Globus pallidus (tissue), 1 donor: ENCODE measurements at regions not wholly inside any gene's neighbourhood (a gene's known extent, or its start where the extent isn't known, plus 50 kb on each side); places are given as distances from the start of the nearest gene placed in this dataset.

Experiments
- DNase-seq: peaks from one replicate; pipeline ENCODE4 v3.0.0-alpha.2; 2015; ENCODE audit warnings: low spot score

DNA sequence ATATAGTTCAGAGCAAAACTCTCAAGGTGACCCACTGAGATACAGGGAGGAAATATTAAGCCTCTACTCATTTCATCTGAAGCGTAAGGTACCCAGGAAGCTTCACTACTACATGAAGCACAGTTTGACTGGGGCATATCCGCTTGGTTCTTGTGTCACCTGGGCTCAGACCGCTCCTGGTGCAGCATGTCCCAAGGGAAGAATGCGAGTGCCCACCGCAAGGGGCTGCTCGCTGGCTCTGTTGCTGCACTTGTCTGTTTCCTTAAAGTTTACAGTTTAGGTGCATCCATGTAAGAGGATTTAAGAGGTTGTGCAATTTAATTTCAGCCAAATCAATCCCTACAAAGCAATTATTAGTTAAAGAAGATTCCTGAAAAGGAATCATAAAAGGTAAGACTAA, 507.8 kb downstream of the FBXO15 start:
- DNase-seq = no peak

DNA sequence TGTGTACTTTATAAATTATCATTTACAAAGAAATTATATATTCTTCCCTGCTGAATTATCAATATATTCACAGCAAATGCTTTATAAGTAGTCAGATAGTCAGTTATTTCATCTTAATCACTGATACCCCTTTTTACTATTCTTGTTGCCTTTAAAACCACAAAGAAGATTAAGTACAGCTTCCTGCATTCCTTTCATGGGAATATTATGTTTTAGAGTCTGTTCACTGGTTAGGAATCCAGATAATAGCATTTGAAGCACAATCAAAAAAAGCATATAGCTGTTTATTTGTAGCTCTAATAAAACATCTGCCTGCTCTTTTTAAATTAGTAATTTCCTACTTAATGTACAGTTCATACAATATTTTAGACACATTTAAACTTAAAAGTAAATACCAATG, 508.9 kb downstream of the FBXO15 start:
- DNase-seq = no peak

DNA sequence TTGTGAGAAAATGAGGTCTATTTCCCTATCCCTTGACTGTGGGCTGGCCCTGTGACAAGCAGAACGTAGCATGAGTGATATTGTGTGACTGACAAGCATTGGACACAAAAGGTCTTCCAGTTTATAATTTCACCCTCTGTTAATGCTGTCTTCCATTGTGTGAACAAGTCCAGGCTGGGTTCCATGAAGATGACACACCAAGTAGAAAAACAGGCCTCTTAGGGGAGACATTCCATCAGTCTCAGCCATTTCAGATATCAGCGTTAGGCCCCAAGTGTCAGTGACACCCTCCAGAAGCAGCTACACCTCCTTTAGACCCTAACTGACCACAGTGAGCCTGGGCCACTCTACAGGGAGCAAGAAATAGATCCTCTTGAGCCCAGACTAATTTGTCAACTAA, 511.3 kb downstream of the FBXO15 start:
- no peak for DNase-seq

DNA sequence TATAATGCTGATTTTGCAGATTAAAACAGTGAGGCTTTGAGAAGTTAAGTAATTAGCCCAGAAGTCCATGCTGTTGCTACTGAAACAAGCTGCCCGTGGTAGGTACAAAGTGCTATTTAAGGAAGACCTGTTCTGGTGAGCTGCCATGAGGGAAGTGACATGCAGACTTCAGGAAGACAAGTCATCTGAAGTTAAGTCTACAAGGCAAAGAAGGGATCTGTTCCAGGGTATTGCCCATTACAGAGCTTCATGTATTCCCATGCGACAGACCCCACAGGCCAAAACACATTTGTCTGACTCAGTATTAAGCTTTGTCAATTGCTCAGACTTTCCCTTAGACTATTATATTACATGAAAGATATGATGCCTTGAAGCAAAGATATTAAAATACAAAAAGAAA, 520.8 kb downstream of the FBXO15 start:
- DNase-seq = no peak

DNA sequence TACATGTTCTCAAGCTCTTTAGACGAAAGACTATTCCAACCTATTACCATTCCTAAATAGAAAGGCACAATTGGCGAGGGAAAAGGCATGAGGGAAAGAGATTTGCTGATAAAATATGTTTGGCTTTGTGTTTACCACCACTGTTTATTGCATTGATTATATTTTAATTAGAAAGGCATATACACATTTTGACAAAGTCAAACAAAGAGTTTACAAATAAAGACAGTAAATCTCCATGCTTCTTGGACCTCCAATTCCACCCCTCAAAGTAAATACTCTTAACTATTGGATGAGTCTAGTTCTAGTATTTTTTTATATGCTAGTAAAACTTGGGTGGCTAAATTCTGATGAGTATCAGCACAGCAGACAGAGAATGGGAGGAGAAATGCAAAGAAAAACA, 521.4 kb downstream of the FBXO15 start:
- DNase-seq = no peak

DNA sequence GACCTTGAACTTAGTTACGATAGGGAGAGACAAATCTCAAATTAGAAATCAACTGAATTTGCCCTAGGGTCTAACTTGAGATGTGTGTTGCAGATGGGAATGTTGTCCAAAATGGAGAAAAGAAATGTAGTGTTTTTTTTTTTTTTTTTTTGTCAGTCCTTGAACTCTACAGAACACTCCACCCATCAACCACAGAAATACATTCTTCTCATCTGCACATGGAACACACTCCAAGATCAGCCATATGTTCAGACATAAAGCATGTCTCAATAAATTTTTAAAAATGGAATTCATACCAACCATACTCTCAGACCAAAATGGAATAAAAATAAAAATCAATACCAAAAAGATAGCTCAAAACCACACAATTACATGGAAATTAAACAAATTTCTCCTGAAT, 526.5 kb downstream of the FBXO15 start:
- no peak for DNase-seq

DNA sequence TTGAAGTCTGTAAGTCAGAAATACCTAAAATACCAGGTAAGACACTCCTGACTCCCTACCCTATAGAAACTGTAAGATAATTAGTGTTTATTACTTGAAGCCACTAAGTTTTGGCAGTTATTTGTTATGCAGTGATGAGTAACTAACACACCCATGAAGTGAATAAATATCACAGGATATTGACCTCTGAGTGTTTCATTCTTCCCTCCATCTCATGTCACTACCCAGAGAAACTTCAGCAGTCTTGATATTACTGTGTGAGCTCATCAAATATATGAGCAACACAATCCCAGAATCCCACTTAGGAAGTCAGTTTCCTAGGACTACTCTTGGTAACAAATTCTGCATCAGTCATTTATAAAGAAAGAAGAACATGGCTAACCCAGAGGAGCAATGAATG, 529.7 kb downstream of the FBXO15 start:
- DNase-seq = no peak

DNA sequence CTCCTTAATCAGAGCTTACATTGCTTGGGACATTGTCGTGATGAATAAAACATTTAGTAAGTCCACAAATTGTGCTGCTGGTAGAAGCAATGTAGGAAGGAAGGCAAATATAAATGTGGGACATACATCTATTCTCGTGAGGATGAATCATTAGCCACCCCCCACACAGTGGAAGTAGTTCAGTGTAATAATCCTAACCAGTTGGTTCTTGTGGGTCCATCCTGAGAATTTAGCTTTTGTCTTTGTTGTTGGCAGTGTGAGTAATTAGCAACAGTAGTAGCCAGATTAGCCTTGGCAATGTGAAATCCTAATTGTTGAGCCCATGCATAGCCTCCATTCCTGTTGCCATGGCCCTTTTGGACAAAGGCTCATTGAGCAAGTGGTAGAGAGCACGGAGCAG, 532.1 kb downstream of the FBXO15 start:
- no peak for DNase-seq

DNA sequence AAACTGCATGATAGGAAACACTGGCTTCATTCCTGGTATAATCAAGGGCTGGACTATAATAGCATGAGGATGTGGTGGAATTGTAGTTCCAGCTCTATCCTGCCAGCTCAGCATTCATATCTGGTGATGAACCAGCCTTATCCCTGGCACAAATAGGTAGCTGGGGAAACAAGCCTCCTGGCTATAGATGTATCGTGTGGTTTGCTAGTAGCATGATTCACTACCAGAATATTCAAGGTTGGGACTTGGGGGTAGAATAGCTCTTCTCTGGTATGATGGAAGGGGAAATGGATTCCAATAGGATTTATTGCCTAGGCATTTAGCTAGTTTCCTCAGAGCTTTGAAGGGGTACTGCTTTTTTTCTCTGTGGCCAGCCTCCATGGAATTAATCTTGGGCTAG, 532.8 kb downstream of the FBXO15 start:
- DNase-seq = no peak

DNA sequence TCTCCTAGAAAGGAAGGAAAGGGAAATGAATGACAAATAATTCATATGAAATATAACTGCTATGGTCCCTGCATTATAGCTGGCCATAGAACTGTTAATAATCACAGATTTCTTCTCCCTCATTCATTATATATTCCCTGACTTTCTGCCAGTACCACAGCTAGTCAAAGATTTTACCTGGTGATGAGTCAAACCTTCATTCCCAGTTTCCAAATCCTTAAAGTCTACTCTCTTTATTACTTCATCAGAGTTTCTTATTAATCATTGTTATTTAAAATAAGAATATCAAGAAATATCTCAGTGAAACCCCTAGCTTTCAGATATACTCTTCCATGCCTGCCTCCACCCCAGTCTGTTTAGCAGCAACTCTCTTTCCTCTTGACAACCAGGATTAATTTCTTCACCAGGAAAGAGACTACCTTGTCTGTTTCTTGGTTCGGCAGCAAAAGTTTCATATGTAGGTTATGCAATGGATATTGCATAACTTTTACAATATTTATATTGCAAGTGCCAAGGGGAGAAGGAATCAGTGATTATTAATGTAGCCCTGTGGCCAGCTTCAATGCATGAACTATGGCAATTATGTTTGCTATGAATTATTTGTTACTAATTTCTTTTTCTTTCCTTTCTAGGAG, 533.8 kb downstream of the FBXO15 start:
- no peak for DNase-seq

DNA sequence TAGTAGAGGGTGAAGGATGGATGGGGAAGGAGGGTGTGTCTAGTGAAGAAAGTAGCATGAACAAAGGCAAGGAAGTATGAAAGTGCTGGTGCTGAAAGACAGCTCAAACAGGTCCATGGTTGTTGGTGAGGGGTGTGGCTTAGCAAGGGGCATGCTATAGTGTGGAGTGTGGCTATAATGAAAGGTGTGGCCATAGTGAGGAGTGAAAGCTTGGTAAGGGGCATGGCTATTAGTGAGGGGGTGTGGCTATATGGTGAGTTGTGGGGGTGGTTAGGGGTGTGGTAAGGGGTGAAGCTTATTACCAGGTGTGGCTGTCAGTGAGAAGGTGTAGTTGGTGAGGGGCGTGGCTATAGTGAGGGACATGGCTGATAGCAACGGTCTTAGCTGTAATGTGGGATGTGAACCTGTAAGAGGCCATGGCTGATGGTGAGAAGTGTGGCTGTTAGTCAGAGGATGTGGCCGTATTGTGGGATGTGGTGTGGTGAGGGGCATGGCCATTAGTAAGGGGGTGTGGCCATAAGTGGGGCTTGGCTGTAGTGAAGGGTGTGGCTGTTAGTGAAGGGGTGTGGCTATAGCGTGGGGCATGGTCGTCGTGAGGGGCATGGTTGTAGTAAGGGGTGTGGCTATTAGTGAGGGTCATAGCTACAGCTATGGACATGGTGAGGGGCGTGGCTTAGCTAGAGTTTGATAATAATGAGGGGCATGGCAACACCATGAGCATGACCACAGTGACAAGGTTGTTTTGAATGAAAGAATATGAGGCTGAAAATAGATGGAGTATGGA, 549.6 kb downstream of the FBXO15 start:
- no peak for DNase-seq

DNA sequence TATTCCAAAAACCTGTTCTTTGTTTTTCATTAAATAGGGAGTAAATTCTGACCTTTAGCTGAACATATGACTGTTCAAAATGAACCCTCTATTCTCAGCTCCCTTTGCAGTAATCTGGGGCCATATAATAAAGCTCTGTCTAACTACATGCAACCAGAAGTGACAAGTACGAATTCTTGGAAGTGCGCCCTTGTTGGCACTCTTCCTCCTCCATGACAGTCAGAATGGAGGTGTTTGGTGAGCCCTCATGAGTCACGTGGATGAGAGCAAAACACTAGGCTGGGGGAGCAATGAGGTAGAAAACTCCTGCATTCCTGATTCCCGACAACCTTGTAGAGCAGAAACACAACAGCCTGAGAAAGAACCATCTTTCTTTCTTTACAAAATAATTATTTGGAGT, 552.9 kb downstream of the FBXO15 start:
- DNase-seq = no peak

DNA sequence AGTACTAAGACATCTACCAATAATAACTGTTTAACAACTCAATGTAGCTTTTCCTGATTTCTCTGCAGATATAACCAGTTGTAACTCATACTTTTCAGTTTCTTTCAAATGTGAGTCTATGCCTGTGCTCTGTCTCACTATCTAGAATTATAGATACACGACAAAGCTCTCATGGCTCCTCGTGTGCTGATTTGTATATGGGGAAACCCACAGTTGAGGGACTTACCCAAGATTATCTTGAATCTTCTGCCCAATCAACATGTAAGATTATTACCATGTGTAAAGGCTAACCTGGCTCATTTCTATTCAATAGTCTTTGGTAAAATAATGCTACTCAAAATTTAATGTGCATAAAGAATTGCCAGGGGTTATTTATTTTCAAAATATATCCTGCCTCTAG, 554.4 kb downstream of the FBXO15 start:
- DNase-seq = no peak

DNA sequence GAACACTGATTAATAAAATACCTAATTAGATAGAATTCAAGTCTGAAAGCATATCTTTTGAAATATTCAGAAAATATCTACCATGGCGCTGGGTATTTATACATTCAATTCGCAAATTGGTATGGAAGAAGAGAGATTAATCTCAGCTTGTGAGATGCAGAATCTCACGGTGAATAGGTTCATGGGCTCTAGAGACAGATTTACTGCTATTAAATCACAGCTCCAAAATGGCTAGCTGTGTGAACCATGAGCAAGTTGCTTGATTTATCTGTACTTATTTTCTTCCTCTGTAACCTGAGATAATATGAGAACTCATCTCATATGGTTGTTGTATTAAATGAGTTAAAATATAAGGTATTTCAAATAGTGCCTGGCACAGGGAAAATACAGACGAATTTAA, 556.7 kb downstream of the FBXO15 start:
- no peak for DNase-seq

DNA sequence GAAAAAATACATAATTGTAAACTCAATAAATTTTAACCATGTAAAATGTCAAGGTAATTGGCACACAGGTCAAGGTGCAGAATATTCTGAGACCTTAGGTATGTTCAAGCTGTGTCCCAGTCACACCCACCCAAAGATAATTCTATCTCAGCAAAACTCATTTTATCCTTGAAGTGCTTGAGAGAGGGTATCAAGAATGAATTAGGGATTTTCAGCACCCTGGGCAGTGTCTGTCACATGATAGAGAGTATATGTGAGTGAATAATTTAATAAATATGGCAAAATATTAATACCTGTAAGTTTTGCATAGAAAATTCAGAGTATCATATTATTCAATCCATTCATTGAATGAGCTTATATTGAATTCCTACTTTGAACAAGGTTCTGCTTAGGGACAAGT, 567.9 kb downstream of the FBXO15 start:
- no peak for DNase-seq

DNA sequence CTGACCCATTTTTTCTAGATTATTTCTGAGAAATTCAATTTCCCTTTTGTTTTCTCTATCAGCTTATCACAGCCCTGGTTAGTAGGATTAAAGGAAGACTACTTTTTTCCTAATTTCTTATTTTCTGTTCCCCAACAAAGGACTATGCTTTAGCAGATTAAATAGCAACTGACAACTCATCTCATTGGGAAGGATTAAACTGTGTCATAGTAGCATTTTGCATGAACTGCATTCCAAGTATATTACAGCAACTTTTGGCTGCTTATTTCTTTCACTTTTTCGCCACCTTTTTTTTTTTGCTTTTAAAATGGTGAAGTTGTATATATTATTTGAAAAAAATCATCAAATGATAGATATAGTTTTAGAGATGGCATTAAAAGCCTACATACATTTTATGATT, 570.3 kb downstream of the FBXO15 start:
- no peak for DNase-seq

DNA sequence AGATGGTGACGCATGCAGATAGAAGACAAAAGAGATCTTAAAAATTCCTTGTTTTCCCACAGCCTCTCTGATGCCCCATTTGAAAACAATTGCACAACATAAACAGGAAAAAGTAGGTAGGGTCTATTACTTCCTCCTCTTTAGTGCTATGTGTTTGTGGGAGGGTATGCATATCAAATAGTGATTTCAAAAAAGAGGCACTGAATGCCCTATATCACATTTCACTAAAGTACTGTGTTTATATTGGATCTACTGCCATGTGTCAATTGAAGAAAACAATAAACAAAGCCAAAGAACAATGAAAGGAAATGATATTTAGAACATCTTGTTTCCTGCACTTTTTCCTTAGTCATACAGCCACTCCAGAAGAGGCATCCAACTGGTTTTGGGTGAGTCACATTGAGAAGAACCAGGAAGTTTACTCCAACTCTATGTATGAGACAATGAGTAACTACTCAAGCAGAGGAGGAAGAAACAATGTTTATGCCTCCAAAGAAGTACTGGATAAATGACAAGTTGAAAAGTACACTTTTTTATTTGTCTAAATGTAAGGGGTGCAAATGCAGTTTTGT, 583.6 kb downstream of the FBXO15 start:
- no peak for DNase-seq

DNA sequence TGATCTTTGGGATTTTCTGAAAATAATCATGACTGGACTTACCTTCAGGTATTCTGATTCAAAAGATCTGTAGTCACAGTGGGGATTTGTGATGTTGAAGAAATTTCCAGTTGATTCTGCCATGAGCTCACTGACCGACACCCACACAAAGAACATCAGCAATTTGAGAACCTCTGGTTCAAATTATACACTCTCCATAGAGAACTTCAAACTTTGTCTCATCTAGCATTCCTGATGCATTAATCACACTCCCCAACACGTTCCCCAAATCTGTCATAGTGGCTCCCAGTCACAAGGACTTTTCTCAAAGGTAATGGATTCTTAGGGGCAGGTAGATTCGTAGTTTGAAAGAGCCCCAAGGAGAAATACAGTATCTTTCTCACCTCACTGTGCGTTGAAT, 584.3 kb downstream of the FBXO15 start:
- DNase-seq = no peak

DNA sequence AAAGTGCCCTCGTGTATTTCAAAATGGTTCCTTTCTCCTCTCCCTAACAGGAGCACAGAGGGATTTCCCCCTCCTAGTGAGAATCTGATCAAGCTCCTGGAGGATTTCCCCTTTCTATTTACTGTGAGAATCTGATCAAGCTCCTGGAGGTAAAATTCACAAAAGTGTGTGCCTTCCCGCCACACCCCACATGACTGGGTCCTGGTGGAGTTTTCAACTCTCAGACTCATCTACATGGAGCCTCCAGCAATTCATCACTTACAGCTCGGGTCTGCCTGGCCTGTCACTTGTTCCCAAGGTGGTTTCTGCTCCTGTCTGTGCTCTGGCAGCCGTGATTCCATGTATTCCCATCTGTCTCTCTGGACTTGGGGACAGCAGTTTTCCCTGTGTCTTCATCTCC, 590.7 kb downstream of the FBXO15 start:
- no peak for DNase-seq

DNA sequence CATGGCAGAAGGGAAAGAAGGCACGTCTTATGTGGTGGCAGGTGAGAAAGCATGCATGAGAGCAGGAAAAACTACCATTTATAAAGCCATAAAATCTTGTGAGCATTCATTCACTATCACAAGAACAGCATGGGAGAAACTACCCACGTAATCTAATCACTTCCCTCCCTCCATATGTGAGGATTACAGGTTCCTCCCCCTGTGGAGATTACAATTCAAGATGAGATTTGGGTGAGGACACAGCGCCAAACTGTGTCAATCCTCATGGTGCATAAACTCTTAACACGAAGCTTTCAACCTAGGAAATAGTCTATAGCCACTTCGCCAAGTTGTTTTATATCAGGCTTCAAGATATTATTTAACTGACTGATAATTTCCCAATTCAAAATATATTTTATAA, 595.5 kb downstream of the FBXO15 start:
- DNase-seq = no peak

DNA sequence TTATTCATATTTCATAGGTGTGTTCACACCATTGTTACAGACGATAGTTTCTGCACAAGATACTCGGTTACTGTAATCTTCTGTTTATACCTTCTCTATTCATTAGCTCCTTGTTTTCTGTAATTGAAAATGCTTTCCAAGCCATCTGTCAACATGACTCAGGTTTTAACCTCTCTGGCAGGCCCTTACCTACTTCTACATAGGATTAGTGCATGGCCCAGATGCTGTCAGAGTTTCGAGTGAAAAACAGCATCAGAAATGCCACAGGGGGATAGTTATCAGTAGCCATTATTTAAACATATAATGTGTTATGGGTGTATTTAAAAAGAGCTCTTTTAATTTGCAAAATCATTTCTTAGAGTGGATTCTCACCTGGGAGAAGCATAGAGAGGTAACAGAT, 596.4 kb downstream of the FBXO15 start:
- no peak for DNase-seq

DNA sequence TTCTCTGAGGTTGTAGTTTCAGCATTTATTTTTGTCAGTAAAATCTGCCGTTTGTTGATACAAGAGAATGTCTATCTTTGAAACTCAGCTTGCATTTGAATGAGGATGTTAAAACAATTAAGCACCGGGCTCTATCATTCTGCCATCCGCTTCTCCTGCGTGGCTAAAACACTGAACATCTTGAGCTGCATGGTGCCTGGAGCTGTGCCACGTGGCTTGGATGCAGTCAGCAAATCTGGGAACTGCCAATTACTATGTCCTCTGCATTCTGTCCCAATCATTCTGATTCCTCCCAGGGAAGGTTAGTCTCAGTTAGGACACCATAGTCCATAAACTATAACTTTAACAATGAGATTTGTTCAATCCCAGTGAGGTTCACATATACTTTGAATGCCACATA, 598.4 kb downstream of the FBXO15 start:
- peak; percentile 1 for DNase-seq

DNA sequence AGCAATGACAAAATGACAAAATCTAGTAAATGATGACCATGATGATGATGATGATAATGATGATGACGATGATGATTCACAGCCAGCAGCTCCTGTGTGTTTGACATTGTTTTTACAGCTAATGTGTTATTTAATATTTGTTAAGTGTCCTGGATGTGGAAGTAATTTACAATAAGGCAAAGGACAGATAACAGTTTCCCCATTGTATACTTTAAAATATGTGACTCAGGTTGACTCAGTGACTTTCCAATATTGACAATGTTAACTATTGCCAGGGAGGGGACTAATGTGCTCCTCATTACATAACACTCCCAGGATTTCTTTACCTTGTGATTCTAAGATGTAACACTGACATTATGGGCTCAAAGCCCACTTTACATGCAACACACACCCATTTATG, 602.2 kb downstream of the FBXO15 start:
- DNase-seq = no peak

DNA sequence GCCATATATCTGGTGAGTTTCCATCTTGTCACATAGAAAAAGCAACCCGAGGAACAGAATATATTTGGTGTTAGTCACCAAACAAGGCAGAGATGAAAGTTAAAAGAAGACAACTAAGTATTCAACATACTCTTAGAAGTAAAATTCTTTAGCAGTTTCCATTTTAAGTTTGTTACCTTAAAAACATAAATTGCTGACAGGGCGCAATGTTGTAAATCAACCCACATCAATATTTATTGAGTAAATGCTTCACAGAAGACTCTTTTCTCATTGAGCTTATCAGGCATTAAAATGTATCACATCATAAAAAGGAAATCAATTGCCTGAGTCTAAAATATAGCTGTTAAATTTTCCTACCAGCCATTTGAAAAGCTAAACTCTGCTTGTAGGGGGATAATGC, 603.0 kb downstream of the FBXO15 start:
- no peak for DNase-seq
